ENCODE measurements at regions not wholly inside any gene's neighbourhood (a gene's known extent, or its start where the extent isn't known, plus 50 kb on each side); places are given as distances from the start of the nearest gene placed in this dataset.

- no peaks in the 10 kb centered on the region for H3K27me3 Mint-ChIP-seq
- H3K9me3 Mint-ChIP-seq, result peaks cover 0 to 8% (median 0%) of the 10 kb centered on the region in 11 donors
- intact Hi-C loops (cut with micrococcal nuclease), result no loop called here
- H3K27ac Mint-ChIP-seq, result no peak overlapping the region
- Histone ChIP-seq H3K4me3 (ENCODE audit: low read length) (no peak overlapping the region), H3K36me3 (ENCODE audit: control insufficient read depth in 2 of 3, insufficient read depth in 3 of 3, low read length in 3 of 3) (no peaks in the 10 kb centered on the region), H3K9me3 (ENCODE audit: control insufficient read depth in 2 of 3, low read length in 3 of 3) (no peaks in the 10 kb centered on the region), H3K27ac (ENCODE audit: low read depth, low read length) (no peak overlapping the region), H3K27me3 (ENCODE audit: control insufficient read depth in 2 of 2, insufficient read depth in 2 of 2, low read length in 2 of 2) (no peaks in the 10 kb centered on the region), H3K4me1 (ENCODE audit: control insufficient read depth in 2 of 2, insufficient read depth in 2 of 2, low read length in 2 of 2) (no peaks in the 10 kb centered on the region)
- ATAC-seq, result no peak
- H3K4me3 Mint-ChIP-seq, result no peak overlapping the region
- POLR2A ChIA-PET, result no interaction called here
- DNase-seq, result no peak
- CTCF ChIA-PET, result no interaction called here
- no peaks in the 10 kb centered on the region for H3K36me3 Mint-ChIP-seq
- H3K4me1 Mint-ChIP-seq, result no peaks in the 10 kb centered on the region
Measured at GRCh38 chr5:3662344-3662743, 66.7 kb downstream of the IRX1 start.

GRCh38 chr5:3671337-3671736, 75.7 kb downstream of the IRX1 start:
- ATAC-seq (no peak), DNase-seq (no peak)
- Mint-ChIP-seq H3K9me3 (peaks cover 0 to 13% (median 6%) of the 10 kb centered on the region in 11 donors), H3K4me1 (no peaks in the 10 kb centered on the region), H3K4me3 (no peak overlapping the region), H3K27me3 (peaks cover 0 to 8% (median 0%) of the 10 kb centered on the region in 5 donors), H3K27ac (no peak overlapping the region), H3K36me3 (peaks cover 0 to 5% (median 0%) of the 10 kb centered on the region in 5 donors)
- no peak overlapping the region for H3K4me3 ChIP-seq (ENCODE audit: low read length)
- no peaks in the 10 kb centered on the region for H3K36me3 ChIP-seq (ENCODE audit: control insufficient read depth in 2 of 3, insufficient read depth in 3 of 3, low read length in 3 of 3)
- H3K9me3 ChIP-seq (ENCODE audit: control insufficient read depth in 2 of 3, low read length in 3 of 3), result no peaks in the 10 kb centered on the region
- ChIA-PET CTCF (no interaction called here), POLR2A (no interaction called here)
- intact Hi-C loops (cut with micrococcal nuclease), result no loop called here
- no peaks in the 10 kb centered on the region for H3K4me1 ChIP-seq (ENCODE audit: control insufficient read depth in 2 of 2, insufficient read depth in 2 of 2, low read length in 2 of 2)
- no peaks in the 10 kb centered on the region for H3K27me3 ChIP-seq (ENCODE audit: control insufficient read depth in 2 of 2, insufficient read depth in 2 of 2, low read length in 2 of 2)
- no peak overlapping the region for H3K27ac ChIP-seq (ENCODE audit: low read depth, low read length)

GRCh38 chr5:3678801-3679200, 83.2 kb downstream of the IRX1 start:
- H3K4me1 ChIP-seq (ENCODE audit: control insufficient read depth in 2 of 2, insufficient read depth in 2 of 2, low read length in 2 of 2), result no peaks in the 10 kb centered on the region
- POLR2A ChIA-PET, result no interaction called here
- CTCF ChIA-PET, result no interaction called here

GRCh38 chr5:3680821-3681220, 85.2 kb downstream of the IRX1 start:
- POLR2A ChIA-PET, result no interaction called here
- no peak overlapping the region for H3K4me3 ChIP-seq (ENCODE audit: low read length)
- no peaks in the 10 kb centered on the region for H3K9me3 ChIP-seq (ENCODE audit: control insufficient read depth in 2 of 3, low read length in 3 of 3)
- H3K27me3 ChIP-seq (ENCODE audit: control insufficient read depth in 2 of 2, insufficient read depth in 2 of 2, low read length in 2 of 2), result no peaks in the 10 kb centered on the region
- no peaks in the 10 kb centered on the region for H3K36me3 ChIP-seq (ENCODE audit: control insufficient read depth in 2 of 3, insufficient read depth in 3 of 3, low read length in 3 of 3)
- Mint-ChIP-seq H3K4me3 (no peak overlapping the region), H3K36me3 (no peaks in the 10 kb centered on the region), H3K9me3 (peaks cover 0 to 10% (median 3%) of the 10 kb centered on the region in 11 donors), H3K27ac (no peak overlapping the region), H3K4me1 (no peaks in the 10 kb centered on the region), H3K27me3 (peaks cover 0 to 5% (median 0%) of the 10 kb centered on the region in 5 donors)
- ATAC-seq (no peak), DNase-seq (no peak)
- no peaks in the 10 kb centered on the region for H3K4me1 ChIP-seq (ENCODE audit: control insufficient read depth in 2 of 2, insufficient read depth in 2 of 2, low read length in 2 of 2)
- CTCF ChIA-PET, result no interaction called here
- no peak overlapping the region for H3K27ac ChIP-seq (ENCODE audit: low read depth, low read length)
- intact Hi-C loops (cut with micrococcal nuclease), result no loop called here

More at GRCh38 chr5:3678801-3679200, 83.2 kb downstream of the IRX1 start:
- Histone ChIP-seq H3K36me3 (ENCODE audit: control insufficient read depth in 2 of 3, insufficient read depth in 3 of 3, low read length in 3 of 3) (no peaks in the 10 kb centered on the region), H3K27me3 (ENCODE audit: control insufficient read depth in 2 of 2, insufficient read depth in 2 of 2, low read length in 2 of 2) (no peaks in the 10 kb centered on the region), H3K9me3 (ENCODE audit: control insufficient read depth in 2 of 3, low read length in 3 of 3) (no peaks in the 10 kb centered on the region), H3K27ac (ENCODE audit: low read depth, low read length) (no peak overlapping the region), H3K4me3 (ENCODE audit: low read length) (no peak overlapping the region)
- Mint-ChIP-seq H3K27me3 (peaks cover 0 to 5% (median 0%) of the 10 kb centered on the region in 5 donors), H3K4me3 (no peak overlapping the region), H3K4me1 (no peaks in the 10 kb centered on the region), H3K27ac (no peak overlapping the region), H3K36me3 (no peaks in the 10 kb centered on the region), H3K9me3 (peaks cover 0 to 10% (median 1%) of the 10 kb centered on the region in 11 donors)
- ATAC-seq (no peak), DNase-seq (no peak)
- intact Hi-C loops (cut with micrococcal nuclease), result no loop called here

- intact Hi-C loops (cut with micrococcal nuclease), result no loop called here
- Mint-ChIP-seq H3K36me3 (no peaks in the 10 kb centered on the region), H3K27me3 (no peaks in the 10 kb centered on the region), H3K4me1 (no peaks in the 10 kb centered on the region), H3K27ac (no peak overlapping the region), H3K9me3 (peaks cover 0 to 10% (median 2%) of the 10 kb centered on the region in 11 donors), H3K4me3 (no peak overlapping the region)
- ChIA-PET POLR2A (no interaction called here), CTCF (no interaction called here)
- Histone ChIP-seq H3K36me3 (ENCODE audit: control insufficient read depth in 2 of 3, insufficient read depth in 3 of 3, low read length in 3 of 3) (no peaks in the 10 kb centered on the region), H3K27ac (ENCODE audit: low read depth, low read length) (no peak overlapping the region), H3K4me1 (ENCODE audit: control insufficient read depth in 2 of 2, insufficient read depth in 2 of 2, low read length in 2 of 2) (no peaks in the 10 kb centered on the region), H3K27me3 (ENCODE audit: control insufficient read depth in 2 of 2, insufficient read depth in 2 of 2, low read length in 2 of 2) (no peaks in the 10 kb centered on the region), H3K9me3 (ENCODE audit: control insufficient read depth in 2 of 3, low read length in 3 of 3) (no peaks in the 10 kb centered on the region), H3K4me3 (ENCODE audit: low read length) (no peak overlapping the region)
- ATAC-seq, result no peak
- DNase-seq, result no peak
Measured at GRCh38 chr5:3684118-3684517, 88.5 kb downstream of the IRX1 start.

- H3K9me3 Mint-ChIP-seq, result peaks cover 0 to 8% (median under 1%) of the 10 kb centered on the region in 11 donors
- no peak for DNase-seq
- H3K4me1 Mint-ChIP-seq, result no peaks in the 10 kb centered on the region
- no peak overlapping the region for H3K4me3 Mint-ChIP-seq
- H3K36me3 Mint-ChIP-seq, result no peaks in the 10 kb centered on the region
- POLR2A ChIA-PET, result no interaction called here
- Histone ChIP-seq H3K9me3 (ENCODE audit: control insufficient read depth in 2 of 3, low read length in 3 of 3) (no peaks in the 10 kb centered on the region), H3K4me3 (ENCODE audit: low read length) (no peak overlapping the region), H3K4me1 (ENCODE audit: control insufficient read depth in 2 of 2, insufficient read depth in 2 of 2, low read length in 2 of 2) (no peaks in the 10 kb centered on the region), H3K36me3 (ENCODE audit: control insufficient read depth in 2 of 3, insufficient read depth in 3 of 3, low read length in 3 of 3) (no peaks in the 10 kb centered on the region), H3K27me3 (ENCODE audit: control insufficient read depth in 2 of 2, insufficient read depth in 2 of 2, low read length in 2 of 2) (no peaks in the 10 kb centered on the region), H3K27ac (ENCODE audit: low read depth, low read length) (no peak overlapping the region)
- CTCF ChIA-PET, result no interaction called here
- intact Hi-C loops (cut with micrococcal nuclease), result no loop called here
- ATAC-seq, result no peak
- no peak overlapping the region for H3K27ac Mint-ChIP-seq
- H3K27me3 Mint-ChIP-seq, result no peaks in the 10 kb centered on the region
Measured at GRCh38 chr5:3684771-3685354, 89.2 kb downstream of the IRX1 start.

- H3K36me3 Mint-ChIP-seq, result no peaks in the 10 kb centered on the region
- ChIA-PET CTCF (no interaction called here), POLR2A (no interaction called here)
- Histone ChIP-seq H3K27me3 (ENCODE audit: control insufficient read depth in 2 of 2, insufficient read depth in 2 of 2, low read length in 2 of 2) (no peaks in the 10 kb centered on the region), H3K27ac (ENCODE audit: low read depth, low read length) (no peak overlapping the region), H3K36me3 (ENCODE audit: control insufficient read depth in 2 of 3, insufficient read depth in 3 of 3, low read length in 3 of 3) (no peaks in the 10 kb centered on the region), H3K9me3 (ENCODE audit: control insufficient read depth in 2 of 3, low read length in 3 of 3) (no peaks in the 10 kb centered on the region), H3K4me1 (ENCODE audit: control insufficient read depth in 2 of 2, insufficient read depth in 2 of 2, low read length in 2 of 2) (no peaks in the 10 kb centered on the region), H3K4me3 (ENCODE audit: low read length) (no peak overlapping the region)
- no peaks in the 10 kb centered on the region for H3K27me3 Mint-ChIP-seq
- no peak overlapping the region for H3K27ac Mint-ChIP-seq
- ATAC-seq (no peak), DNase-seq (no peak)
- H3K4me3 Mint-ChIP-seq, result no peak overlapping the region
- H3K4me1 Mint-ChIP-seq, result no peaks in the 10 kb centered on the region
- peaks cover 0 to 11% (median 0%) of the 10 kb centered on the region in 11 donors for H3K9me3 Mint-ChIP-seq
- intact Hi-C loops (cut with micrococcal nuclease), result no loop called here
Measured at GRCh38 chr5:3694819-3695218, 99.2 kb downstream of the IRX1 start.
